ENCODE measurements at regions not wholly inside any gene's neighbourhood (a gene's known extent, or its start where the extent isn't known, plus 50 kb on each side); places are given as distances from the start of the nearest gene placed in this dataset.

GRCh38 chr5:32499261-32499660 lies 54.7 kb upstream of the ZFR start:
- no peak for FAIRE-seq
- H4K5ac ChIP-seq (ENCODE audit: insufficient read length, low read depth, low read length), result no peak overlapping the region
- CTCF ChIA-PET (ENCODE audit: partially characterized antibody), result interaction anchor here (0.6 to 9.5 kb wide), 5 partner anchors 10 to 91 kb away, joined by 3 to 93 read pairs (median 5); no protein-coding TSS in a partner anchor
- no peak overlapping the region for H3K56ac ChIP-seq (replicated peaks; ENCODE audit: insufficient read length, low read depth, low read length)
- H3K9ac ChIP-seq (replicated peaks in 1 of 4; ENCODE audit: extremely low read depth in 1 of 4, low read depth in 3 of 4, low read length in 3 of 4), result no peak overlapping the region
- no peaks in the 10 kb centered on the region for H3K79me2 ChIP-seq (ENCODE audit: control insufficient read depth in 1 of 2, insufficient read depth in 2 of 2, low read length in 2 of 2)
- no peaks in the 10 kb centered on the region for H3K9me3 ChIP-seq (ENCODE audit: insufficient read depth in 2 of 2, low read depth in 1 of 2, low read length in 1 of 2)
- WGBS, 2 experiments (ENCODE audit: extremely low coverage in 1 of 2, insufficient coverage in 1 of 2, insufficient read length in 1 of 2, insufficient replicate concordance in 2 of 2, low coverage in 1 of 2, low lambda C conversion rate in 2 of 2, missing lambda C conversion rate in 1 of 2), result 93% methylated on average over 2 of the region's 2 CpGs; no CpG with 5 or more reads in 1 of the 2 experiments
- no peak overlapping the region for H2AFZ ChIP-seq (ENCODE audit: low read length)
- H2BK20ac ChIP-seq (ENCODE audit: low read length), result no peak overlapping the region
- DNase-seq (ENCODE audit: low read depth in 1 of 2, low spot score in 2 of 2), result no peak
- no peaks in the 10 kb centered on the region for H3K23me2 ChIP-seq (ENCODE audit: low read depth, low read length)
- no peak overlapping the region for H2BK5ac ChIP-seq (ENCODE audit: low read depth, low read length)
- no peak overlapping the region for H3K14ac ChIP-seq (ENCODE audit: insufficient read length)
- H3K79me1 ChIP-seq (ENCODE audit: low read depth, low read length), result no peaks in the 10 kb centered on the region
- H3K4me1 ChIP-seq (replicated peaks in 1 of 4; ENCODE audit: control insufficient read depth in 3 of 4, insufficient read depth in 4 of 4, low read length in 3 of 4), result peaks cover 7 to 12% (median 10%) of the 10 kb centered on the region in 4 experiments
- H4K8ac ChIP-seq (ENCODE audit: extremely low read depth, insufficient read depth, low read length), result no peak overlapping the region
- POLR2A ChIA-PET (ENCODE audit: partially characterized antibody), result interaction anchor here (2.0 to 2.4 kb wide), 3 partner anchors 8 to 86 kb away, joined by 5 to 14 read pairs (median 6); partner anchors contain the start of gene SUB1
- H3K4ac ChIP-seq (replicated peaks; ENCODE audit: insufficient read length, low read depth, low read length), result no peak overlapping the region
- H3K23ac ChIP-seq (ENCODE audit: insufficient read length), result no peak overlapping the region
- H3K4me2 ChIP-seq (ENCODE audit: insufficient read depth in 1 of 2, low read depth in 2 of 2, low read length in 2 of 2), result no peak overlapping the region
- no peak overlapping the region for H3K4me3 ChIP-seq (ENCODE audit: extremely low read depth in 1 of 4, insufficient read depth in 2 of 4, low read depth in 3 of 4, low read length in 4 of 4)
- H2BK15ac ChIP-seq (ENCODE audit: low read length), result no peak overlapping the region
- H3K18ac ChIP-seq (ENCODE audit: extremely low read depth, low read length), result no peak overlapping the region
- H3K36me3 ChIP-seq (ENCODE audit: control insufficient read depth in 2 of 4, insufficient read depth in 4 of 4, low read length in 3 of 4), result no peaks in the 10 kb centered on the region
- no peak overlapping the region for H2AK5ac ChIP-seq (ENCODE audit: low read depth, low read length)
- H4K20me1 ChIP-seq (replicated peaks in 1 of 2; ENCODE audit: control insufficient read depth in 1 of 2, insufficient read depth in 2 of 2, low read length in 2 of 2), result no peaks in the 10 kb centered on the region
- H4K91ac ChIP-seq (replicated peaks; ENCODE audit: insufficient read length, low read length), result no peak overlapping the region
- H2BK12ac ChIP-seq (ENCODE audit: low read depth, low read length), result no peak overlapping the region
- H3K27me3 ChIP-seq (replicated peaks in 1 of 4; ENCODE audit: control insufficient read depth in 3 of 4, extremely low read depth in 1 of 4, insufficient read depth in 3 of 4, low read length in 3 of 4), result peaks cover 0 to 20% (median 14%) of the 10 kb centered on the region in 4 experiments; a peak in 4 of 7 replicates
- no peak overlapping the region for H3K27ac ChIP-seq (ENCODE audit: low read depth, low read length)
- H2BK120ac ChIP-seq (replicated peaks; ENCODE audit: low read depth, low read length), result no peak overlapping the region
- no peak for TF ChIP-seq MAFK (IDR thresholded peaks at IDR 0.05; ENCODE audit: low read depth, low read length)
